NT2/D1 (cell line): ENCODE measurements at regions not wholly inside any gene's neighbourhood (a gene's known extent, or its start where the extent isn't known, plus 50 kb on each side); places are given as distances from the start of the nearest gene placed in this dataset.

Source experiments
- DNase-seq: peaks from one replicate; pipeline ENCODE4 v3.0.0-alpha.2; 2011; ENCODE audit warnings: low read depth, low spot score
- H3K27me3 ChIP-seq: 2 replicates; pipeline ENCODE4 v1.6.0; 2011; ENCODE audit warnings: mild to moderate bottlenecking; ENCODE audit not compliant: insufficient read length, insufficient read depth
- H3K36me3 ChIP-seq: 2 replicates; pipeline ENCODE4 v1.6.1; 2011; ENCODE audit warnings: mild to moderate bottlenecking, low read length, mixed read lengths; ENCODE audit not compliant: insufficient read depth, insufficient read length
- H3K4me1 ChIP-seq: 2 replicates; pipeline ENCODE4 v1.5.1; 2011; ENCODE audit not compliant: insufficient read depth, insufficient read length
- H3K4me3 ChIP-seq: 2 replicates; pipeline ENCODE4 v1.5.1; 2011; ENCODE audit warnings: low read depth; ENCODE audit not compliant: insufficient read length
- H3K9ac ChIP-seq: 2 replicates; pipeline ENCODE4 v1.6.0; 2011; ENCODE audit warnings: low read depth; ENCODE audit not compliant: insufficient read length
- H3K9me3 ChIP-seq: 2 replicates; pipeline ENCODE4 v1.5.1; 2011; ENCODE audit warnings: mild to moderate bottlenecking, low read length; ENCODE audit not compliant: insufficient read depth
- SUZ12 ChIP-seq: IDR thresholded peaks from 2 replicates; pipeline ENCODE4 v1.6.1; 2011; ENCODE audit not compliant: insufficient read length, insufficient read depth; ENCODE audit errors: extremely low read depth
- YY1 ChIP-seq: IDR thresholded peaks from 2 replicates; pipeline ENCODE4 v1.6.1; 2011; ENCODE audit not compliant: insufficient read length, insufficient read depth
- ZNF274 ChIP-seq: IDR thresholded peaks from 2 replicates; pipeline ENCODE4 v1.6.1; 2011; ENCODE audit warnings: mild to moderate bottlenecking, low read depth, low read length

- H3K36me3 ChIP-seq, result peaks cover 12% of the 10 kb centered on the region
- no peaks in the 10 kb centered on the region for H3K27me3 ChIP-seq
- no peak overlapping the region for H3K4me3 ChIP-seq
- peaks cover 15% of the 10 kb centered on the region; the same call in 1 of the 2 replicates for H3K9me3 ChIP-seq
- no peak overlapping the region for H3K9ac ChIP-seq
- no peak for DNase-seq
- no peak for TF ChIP-seq ZNF274
- TF ChIP-seq SUZ12, result no peak
- TF ChIP-seq YY1, result no peak
- no peaks in the 10 kb centered on the region for H3K4me1 ChIP-seq
Measured at GRCh38 chr3:6549296-6549695, 311.6 kb upstream of the GRM7 start.

- Histone ChIP-seq H3K9me3 (peaks cover 11% of the 10 kb centered on the region; the same call in 1 of the 2 replicates), H3K36me3 (peaks cover 12% of the 10 kb centered on the region), H3K9ac (no peak overlapping the region), H3K4me3 (no peak overlapping the region), H3K4me1 (no peaks in the 10 kb centered on the region), H3K27me3 (no peaks in the 10 kb centered on the region)
- no peak for DNase-seq
- no peak for TF ChIP-seq ZNF274
- no peak for TF ChIP-seq SUZ12
- no peak for TF ChIP-seq YY1
Measured at GRCh38 chr3:6551165-6551564, 309.8 kb upstream of the GRM7 start.

DNA sequence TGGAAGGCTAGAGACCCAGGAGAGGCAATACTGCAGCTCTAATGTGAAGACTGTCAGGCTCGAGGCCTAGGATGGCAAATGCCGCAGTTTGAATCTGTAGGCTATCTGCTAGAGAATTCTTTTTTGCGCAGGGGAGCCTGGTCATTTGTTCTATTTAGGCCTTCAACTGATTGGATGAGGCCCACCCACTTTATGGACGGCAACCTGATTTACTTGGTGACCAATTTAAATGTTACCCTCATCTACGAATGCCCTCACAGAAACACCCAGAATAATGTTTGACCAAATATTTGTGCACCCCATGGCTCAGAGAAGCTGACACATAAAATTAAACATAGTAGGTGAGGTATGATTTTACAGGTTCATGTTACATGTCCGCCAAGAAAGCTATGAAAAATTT is 300.7 kb upstream of the GRM7 start:
- no peak for DNase-seq
- no peaks in the 10 kb centered on the region for H3K9me3 ChIP-seq
- no peak overlapping the region for H3K4me3 ChIP-seq
- H3K9ac ChIP-seq, result no peak overlapping the region
- H3K27me3 ChIP-seq, result no peaks in the 10 kb centered on the region
- peaks cover 2% of the 10 kb centered on the region for H3K36me3 ChIP-seq
- H3K4me1 ChIP-seq, result no peaks in the 10 kb centered on the region
- TF ChIP-seq YY1 (no peak), SUZ12 (no peak), ZNF274 (no peak)

- TF ChIP-seq YY1, result no peak
- TF ChIP-seq SUZ12, result no peak
- no peak for TF ChIP-seq ZNF274
- Histone ChIP-seq H3K4me1 (no peaks in the 10 kb centered on the region), H3K9me3 (no peaks in the 10 kb centered on the region), H3K4me3 (no peak overlapping the region), H3K27me3 (no peaks in the 10 kb centered on the region), H3K9ac (no peak overlapping the region), H3K36me3 (no peaks in the 10 kb centered on the region)
- DNase-seq, result no peak
Measured at GRCh38 chr3:6567241-6567640, 293.7 kb upstream of the GRM7 start.

DNA sequence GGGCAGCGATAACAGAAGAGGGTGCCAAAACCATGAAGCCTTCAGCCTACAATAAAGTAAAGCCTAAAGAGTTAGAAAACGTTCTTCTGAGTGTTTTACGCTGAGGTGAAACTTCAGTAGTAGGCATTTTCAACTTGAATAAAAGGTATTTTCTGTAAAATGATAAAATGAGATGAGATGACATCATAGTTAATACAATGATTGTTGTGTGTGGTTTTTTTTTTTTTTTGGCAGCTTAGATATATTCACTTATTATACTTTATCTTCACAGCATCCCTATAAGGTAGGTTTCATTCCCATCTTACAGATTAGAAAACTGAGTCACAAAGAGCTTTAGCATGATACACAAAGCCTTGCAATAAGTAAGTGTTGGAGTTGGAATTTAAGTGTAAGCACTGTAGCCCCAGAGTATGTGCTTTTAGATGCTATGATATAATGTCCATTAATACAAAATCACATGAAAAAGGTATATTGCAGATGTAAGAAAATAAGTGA is 291.9 kb upstream of the GRM7 start:
- H3K4me1 ChIP-seq, result no peaks in the 10 kb centered on the region
- H3K4me3 ChIP-seq, result no peak overlapping the region
- H3K36me3 ChIP-seq, result no peaks in the 10 kb centered on the region
- no peak overlapping the region for H3K9ac ChIP-seq
- DNase-seq, result no peak
- no peaks in the 10 kb centered on the region for H3K9me3 ChIP-seq
- H3K27me3 ChIP-seq, result no peaks in the 10 kb centered on the region
- no peak for TF ChIP-seq YY1
- TF ChIP-seq ZNF274, result no peak
- TF ChIP-seq SUZ12, result no peak

DNA sequence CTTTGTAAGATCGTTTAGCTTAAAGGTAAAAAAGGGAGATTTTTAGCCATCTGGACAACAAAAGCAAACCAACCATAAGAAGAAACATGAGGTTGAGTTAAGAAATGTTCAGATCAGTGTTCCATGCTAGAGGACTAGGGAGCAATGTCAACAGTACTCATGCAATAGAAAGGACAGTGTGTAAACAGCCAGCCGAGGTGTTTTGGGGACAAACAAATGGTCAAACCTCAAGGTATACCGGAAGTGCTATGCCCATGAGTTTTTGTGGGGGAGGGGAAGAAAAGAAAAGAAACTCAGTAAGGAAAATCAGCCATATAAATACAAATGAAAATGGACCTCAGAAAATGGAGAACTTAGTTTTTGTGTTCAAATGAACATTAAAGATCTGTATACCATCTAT is 289.5 kb upstream of the GRM7 start:
- Histone ChIP-seq H3K4me3 (no peak overlapping the region), H3K9ac (no peak overlapping the region), H3K4me1 (no peaks in the 10 kb centered on the region), H3K9me3 (no peaks in the 10 kb centered on the region), H3K36me3 (no peaks in the 10 kb centered on the region), H3K27me3 (no peaks in the 10 kb centered on the region)
- TF ChIP-seq YY1, result no peak
- no peak for TF ChIP-seq ZNF274
- TF ChIP-seq SUZ12, result no peak
- DNase-seq, result no peak

DNA sequence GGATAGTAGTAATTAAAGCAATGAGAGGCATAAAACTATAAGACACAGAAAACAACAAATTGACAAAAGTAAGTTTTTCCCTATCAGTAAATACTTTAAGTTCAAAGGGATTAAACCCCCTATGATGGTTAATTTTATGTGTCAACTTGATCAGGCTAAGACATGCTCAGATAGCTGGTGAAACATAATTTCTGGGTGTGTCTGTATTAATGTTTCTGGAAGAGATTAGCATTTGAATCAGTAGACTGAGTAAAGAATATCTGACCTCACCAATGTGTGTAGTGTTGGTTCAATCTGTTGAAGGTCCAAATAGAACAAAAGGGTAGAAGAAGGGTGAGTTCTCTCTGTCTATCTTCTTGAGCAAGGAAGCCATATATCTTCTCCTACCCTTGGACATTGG is 283.3 kb upstream of the GRM7 start:
- Histone ChIP-seq H3K4me1 (no peaks in the 10 kb centered on the region), H3K4me3 (no peak overlapping the region), H3K36me3 (no peaks in the 10 kb centered on the region), H3K9me3 (no peaks in the 10 kb centered on the region), H3K9ac (no peak overlapping the region), H3K27me3 (no peaks in the 10 kb centered on the region)
- TF ChIP-seq YY1 (no peak), ZNF274 (no peak), SUZ12 (no peak)
- DNase-seq, result no peak

- no peaks in the 10 kb centered on the region for H3K27me3 ChIP-seq
- no peaks in the 10 kb centered on the region for H3K9me3 ChIP-seq
- TF ChIP-seq SUZ12, result no peak
- no peak for TF ChIP-seq ZNF274
- no peak for TF ChIP-seq YY1
- no peaks in the 10 kb centered on the region for H3K4me1 ChIP-seq
- no peak for DNase-seq
- H3K36me3 ChIP-seq, result no peaks in the 10 kb centered on the region
- H3K4me3 ChIP-seq, result no peak overlapping the region
- H3K9ac ChIP-seq, result no peak overlapping the region
Measured at GRCh38 chr3:6578526-6578925, 282.4 kb upstream of the GRM7 start.
